ENCODE measurements at regions not wholly inside any gene's neighbourhood (a gene's known extent, or its start where the extent isn't known, plus 50 kb on each side); places are given as distances from the start of the nearest gene placed in this dataset.

DNA sequence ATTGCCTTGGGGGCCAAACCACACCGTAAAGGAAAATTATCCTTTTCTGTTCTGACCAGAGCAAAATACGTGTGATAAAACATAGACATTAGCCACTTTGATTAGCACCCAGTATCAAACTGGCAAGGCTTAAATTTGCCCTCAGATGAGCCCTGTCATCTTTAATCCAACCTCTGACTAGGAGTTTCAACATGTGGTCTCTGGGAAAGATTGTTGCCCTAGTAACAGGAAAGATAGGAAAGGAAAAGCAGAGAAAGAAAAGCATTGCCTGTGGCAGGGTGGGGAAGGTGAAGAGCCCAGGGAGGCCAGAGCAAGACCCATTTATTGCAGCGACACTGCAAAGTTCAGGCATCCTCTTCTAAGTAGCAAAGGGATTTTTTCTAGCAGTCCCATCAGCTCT is 181.5 kb upstream of the SCN7A start:
- CTCF ChIA-PET = no interaction called here
- Histone ChIP-seq H3K27me3 (ENCODE audit: insufficient read depth, low read length) (no peaks in the 10 kb centered on the region), H3K4me3 (replicated peaks in 1 of 2; ENCODE audit: low read depth in 1 of 2, low read length in 2 of 2) (no peak overlapping the region), H3K4me1 (ENCODE audit: control insufficient read depth in 1 of 2, insufficient read depth in 2 of 2, low read length in 2 of 2) (no peaks in the 10 kb centered on the region), H3K9me2 (ENCODE audit: insufficient read depth) (no peaks in the 10 kb centered on the region), H2AFZ (ENCODE audit: low read depth, low read length, poor library complexity, severe bottlenecking) (no peak overlapping the region), H3K27ac (ENCODE audit: low read depth, low read length) (no peak overlapping the region), H3K9me3 (ENCODE audit: control insufficient read depth in 1 of 2, insufficient read depth in 1 of 2, low read depth in 1 of 2, low read length in 2 of 2) (peaks cover 0 to 3% of the 10 kb centered on the region in 2 experiments; a peak in 2 of 4 replicates), H3K36me3 (ENCODE audit: control insufficient read depth in 1 of 2, insufficient read depth in 2 of 2, low read length in 2 of 2) (no peaks in the 10 kb centered on the region), H3K9ac (ENCODE audit: low read length) (no peak overlapping the region), H4K20me1 (ENCODE audit: insufficient read depth) (no peaks in the 10 kb centered on the region), H3K4me2 (ENCODE audit: low read length) (no peak overlapping the region), H3K79me2 (ENCODE audit: insufficient read depth, low read length) (no peaks in the 10 kb centered on the region)
- intact Hi-C loops (cut with micrococcal nuclease) = no loop called here
- RAD21 ChIA-PET (ENCODE audit: low non-redundant PET in 1 of 2, low total read pairs in 2 of 2, uncharacterized antibody in 2 of 2, unreplicated experiment in 2 of 2) = no interaction called here
- DNase-seq (ENCODE audit: low read depth, low spot score) = no peak
- TF ChIP-seq POLR2A (IDR thresholded peaks at IDR 0.05; ENCODE audit: borderline replicate concordance, extremely low read depth, insufficient read depth, insufficient read length) (no peak), SRF (IDR thresholded peaks at IDR 0.05; ENCODE audit: low read depth) (no peak), CEBPB (IDR thresholded peaks at IDR 0.05; ENCODE audit: low read depth) (no peak), SIN3A (IDR thresholded peaks at IDR 0.05; ENCODE audit: low read depth) (no peak), ZNF274 (IDR thresholded peaks at IDR 0.05; ENCODE audit: low read depth, low read length) (no peak), EZH2 (IDR thresholded peaks at IDR 0.05) (no peak)
- TF ChIP-seq, protein P1, sequence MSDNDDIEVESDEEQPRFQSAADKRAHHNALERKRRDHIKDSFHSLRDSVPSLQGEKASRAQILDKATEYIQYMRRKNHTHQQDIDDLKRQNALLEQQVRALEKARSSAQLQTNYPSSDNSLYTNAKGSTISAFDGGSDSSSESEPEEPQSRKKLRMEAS (IDR thresholded peaks at IDR 0.05) = no peak
- TF ChIP-seq, protein P2, sequence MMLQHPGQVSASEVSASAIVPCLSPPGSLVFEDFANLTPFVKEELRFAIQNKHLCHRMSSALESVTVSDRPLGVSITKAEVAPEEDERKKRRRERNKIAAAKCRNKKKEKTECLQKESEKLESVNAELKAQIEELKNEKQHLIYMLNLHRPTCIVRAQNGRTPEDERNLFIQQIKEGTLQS (IDR thresholded peaks at IDR 0.05) = no peak
- no peak for ATAC-seq
- BruUV-seq (replicated peaks) = no TSS peak
- POLR2A ChIA-PET = no interaction called here

DNA sequence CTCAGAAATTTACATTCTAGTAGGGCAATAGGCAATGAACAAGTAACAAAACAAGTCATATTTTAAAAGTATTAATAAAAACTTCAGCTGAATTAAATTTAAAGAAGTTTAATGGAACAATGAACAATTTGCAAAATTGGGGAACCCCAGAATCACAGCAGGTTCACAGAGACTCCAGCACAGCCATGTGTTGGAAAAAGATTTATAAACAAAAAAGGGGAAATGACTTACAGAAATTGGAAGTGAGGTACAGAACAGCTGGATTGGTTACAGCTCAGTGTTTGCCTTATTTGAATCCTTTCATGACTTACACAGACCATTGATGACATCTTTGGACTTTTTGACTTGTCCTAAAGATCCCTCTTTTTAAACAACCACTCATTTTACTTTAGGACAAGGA is 179.9 kb upstream of the SCN7A start:
- intact Hi-C loops (cut with micrococcal nuclease) = no loop called here
- H3K27me3 ChIP-seq (ENCODE audit: insufficient read depth, low read length) = no peaks in the 10 kb centered on the region
- RAD21 ChIA-PET (ENCODE audit: low non-redundant PET in 1 of 2, low total read pairs in 2 of 2, uncharacterized antibody in 2 of 2, unreplicated experiment in 2 of 2) = no interaction called here
- no peak for TF ChIP-seq SP1 (IDR thresholded peaks at IDR 0.05; ENCODE audit: low read depth)
- no peak for TF ChIP-seq SIN3A (IDR thresholded peaks at IDR 0.05; ENCODE audit: low read depth)
- no peak for TF ChIP-seq EGR1 (IDR thresholded peaks at IDR 0.05; ENCODE audit: low read depth)
- no peak for TF ChIP-seq ELF1 (IDR thresholded peaks at IDR 0.05; ENCODE audit: borderline replicate concordance, low read depth)
- TF ChIP-seq, protein P3, sequence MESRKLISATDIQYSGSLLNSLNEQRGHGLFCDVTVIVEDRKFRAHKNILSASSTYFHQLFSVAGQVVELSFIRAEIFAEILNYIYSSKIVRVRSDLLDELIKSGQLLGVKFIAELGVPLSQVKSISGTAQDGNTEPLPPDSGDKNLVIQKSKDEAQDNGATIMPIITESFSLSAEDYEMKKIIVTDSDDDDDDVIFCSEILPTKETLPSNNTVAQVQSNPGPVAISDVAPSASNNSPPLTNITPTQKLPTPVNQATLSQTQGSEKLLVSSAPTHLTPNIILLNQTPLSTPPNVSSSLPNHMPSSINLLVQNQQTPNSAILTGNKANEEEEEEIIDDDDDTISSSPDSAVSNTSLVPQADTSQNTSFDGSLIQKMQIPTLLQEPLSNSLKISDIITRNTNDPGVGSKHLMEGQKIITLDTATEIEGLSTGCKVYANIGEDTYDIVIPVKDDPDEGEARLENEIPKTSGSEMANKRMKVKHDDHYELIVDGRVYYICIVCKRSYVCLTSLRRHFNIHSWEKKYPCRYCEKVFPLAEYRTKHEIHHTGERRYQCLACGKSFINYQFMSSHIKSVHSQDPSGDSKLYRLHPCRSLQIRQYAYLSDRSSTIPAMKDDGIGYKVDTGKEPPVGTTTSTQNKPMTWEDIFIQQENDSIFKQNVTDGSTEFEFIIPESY (IDR thresholded peaks at IDR 0.05; ENCODE audit: extremely low read depth, insufficient replicate concordance, low read length) = no peak
- TF ChIP-seq ZFX (IDR thresholded peaks at IDR 0.05) = no peak
- no peak for TF ChIP-seq FOSL1 (IDR thresholded peaks at IDR 0.05; ENCODE audit: low read depth)
- TF ChIP-seq ZNF274 (IDR thresholded peaks at IDR 0.05; ENCODE audit: low read depth, low read length) = no peak
- TF ChIP-seq SRF (IDR thresholded peaks at IDR 0.05; ENCODE audit: low read depth) = no peak
- TF ChIP-seq YY1 (IDR thresholded peaks at IDR 0.05; ENCODE audit: extremely low read depth, insufficient replicate concordance, low read depth, low read length) = no peak
- TF ChIP-seq JUND (IDR thresholded peaks at IDR 0.05) = no peak
- TF ChIP-seq POLR2AphosphoS5 (IDR thresholded peaks at IDR 0.05; ENCODE audit: low read depth, low read length) = no peak
- TF ChIP-seq CEBPB (IDR thresholded peaks at IDR 0.05; ENCODE audit: low read depth) = no peak
- no peak for TF ChIP-seq POLR2A (IDR thresholded peaks at IDR 0.05; ENCODE audit: borderline replicate concordance, extremely low read depth, insufficient read depth, insufficient read length)

More for the DNA sequence above, 179.9 kb upstream of the SCN7A start:
- POLR2A ChIA-PET = no interaction called here
- no peak overlapping the region for H3K27ac ChIP-seq (ENCODE audit: low read depth, low read length)
- no peak overlapping the region for H3K4me3 ChIP-seq (replicated peaks in 1 of 2; ENCODE audit: low read depth in 1 of 2, low read length in 2 of 2)
- H3K36me3 ChIP-seq (ENCODE audit: control insufficient read depth in 1 of 2, insufficient read depth in 2 of 2, low read length in 2 of 2) = no peaks in the 10 kb centered on the region
- CTCF ChIA-PET = no interaction called here
- no peaks in the 10 kb centered on the region for H3K4me1 ChIP-seq (ENCODE audit: control insufficient read depth in 1 of 2, insufficient read depth in 2 of 2, low read length in 2 of 2)
- H3K9ac ChIP-seq (ENCODE audit: low read length) = no peak overlapping the region
- H3K79me2 ChIP-seq (ENCODE audit: insufficient read depth, low read length) = no peaks in the 10 kb centered on the region
- BruUV-seq (replicated peaks) = no TSS peak
- no peak overlapping the region for H2AFZ ChIP-seq (ENCODE audit: low read depth, low read length, poor library complexity, severe bottlenecking)
- no peaks in the 10 kb centered on the region for H4K20me1 ChIP-seq (ENCODE audit: insufficient read depth)
- no peak overlapping the region for H3K4me2 ChIP-seq (ENCODE audit: low read length)
- no peaks in the 10 kb centered on the region for H3K9me2 ChIP-seq (ENCODE audit: insufficient read depth)
- DNase-seq (ENCODE audit: low read depth, low spot score) (no peak), ATAC-seq (no peak)
- H3K9me3 ChIP-seq (ENCODE audit: control insufficient read depth in 1 of 2, insufficient read depth in 1 of 2, low read depth in 1 of 2, low read length in 2 of 2) = peaks cover 0 to 3% of the 10 kb centered on the region in 2 experiments; a peak in 1 of 4 replicates
